ENCODE measurements at regions not wholly inside any gene's neighbourhood (a gene's known extent, or its start where the extent isn't known, plus 50 kb on each side); places are given as distances from the start of the nearest gene placed in this dataset.

GRCh38 chr6:150667977-150668716, 68.5 kb downstream of the PLEKHG1 start:
- no peak overlapping the region for H3K4me3 ChIP-seq (ENCODE audit: low read length)
- no peaks in the 10 kb centered on the region for H3K36me3 ChIP-seq (ENCODE audit: insufficient read depth, low read depth, low read length)
- H3K27me3 ChIP-seq (ENCODE audit: insufficient read depth, low read length), result no peaks in the 10 kb centered on the region
- no peak overlapping the region for H3K9ac ChIP-seq (ENCODE audit: low read depth, low read length)
- no peaks in the 10 kb centered on the region for H3K9me3 ChIP-seq (ENCODE audit: insufficient read depth, low read depth, low read length)
- H3K27ac ChIP-seq (ENCODE audit: low read length), result no peak overlapping the region
- peaks cover 4% of the 10 kb centered on the region; the same call in 1 of the 2 replicates for H3K4me1 ChIP-seq (ENCODE audit: insufficient read depth, low read length)

- Histone ChIP-seq H3K27me3 (ENCODE audit: insufficient read depth, low read length) (no peaks in the 10 kb centered on the region), H3K36me3 (ENCODE audit: insufficient read depth, low read depth, low read length) (no peaks in the 10 kb centered on the region), H3K4me3 (ENCODE audit: low read length) (no peak overlapping the region), H3K27ac (ENCODE audit: low read length) (no peak overlapping the region), H3K9ac (ENCODE audit: low read depth, low read length) (no peak overlapping the region), H3K4me1 (ENCODE audit: insufficient read depth, low read length) (peaks cover 4% of the 10 kb centered on the region; the same call in 1 of the 2 replicates), H3K9me3 (ENCODE audit: insufficient read depth, low read depth, low read length) (no peaks in the 10 kb centered on the region)
Measured at GRCh38 chr6:150668900-150669302, 69.2 kb downstream of the PLEKHG1 start.

GRCh38 chr6:150670311-150670710, 70.6 kb downstream of the PLEKHG1 start:
- no peaks in the 10 kb centered on the region for H3K9me3 ChIP-seq (ENCODE audit: insufficient read depth, low read depth, low read length)
- no peak overlapping the region for H3K4me3 ChIP-seq (ENCODE audit: low read length)
- H3K27me3 ChIP-seq (ENCODE audit: insufficient read depth, low read length), result no peaks in the 10 kb centered on the region; the same call in 1 of the 2 replicates
- H3K27ac ChIP-seq (ENCODE audit: low read length), result no peak overlapping the region
- no peaks in the 10 kb centered on the region for H3K36me3 ChIP-seq (ENCODE audit: insufficient read depth, low read depth, low read length)
- peaks cover 4% of the 10 kb centered on the region; the same call in 1 of the 2 replicates for H3K4me1 ChIP-seq (ENCODE audit: insufficient read depth, low read length)
- H3K9ac ChIP-seq (ENCODE audit: low read depth, low read length), result no peak overlapping the region

GRCh38 chr6:150672800-150673199, 73.1 kb downstream of the PLEKHG1 start:
- no peaks in the 10 kb centered on the region for H3K36me3 ChIP-seq (ENCODE audit: insufficient read depth, low read depth, low read length)
- no peaks in the 10 kb centered on the region; the same call in 1 of the 2 replicates for H3K27me3 ChIP-seq (ENCODE audit: insufficient read depth, low read length)
- peaks cover 4% of the 10 kb centered on the region; the same call in 1 of the 2 replicates for H3K4me1 ChIP-seq (ENCODE audit: insufficient read depth, low read length)
- no peak overlapping the region for H3K27ac ChIP-seq (ENCODE audit: low read length)
- no peak overlapping the region for H3K4me3 ChIP-seq (ENCODE audit: low read length)
- H3K9me3 ChIP-seq (ENCODE audit: insufficient read depth, low read depth, low read length), result no peaks in the 10 kb centered on the region
- H3K9ac ChIP-seq (ENCODE audit: low read depth, low read length), result no peak overlapping the region

- Histone ChIP-seq H3K9me3 (ENCODE audit: insufficient read depth, low read depth, low read length) (no peaks in the 10 kb centered on the region), H3K27ac (ENCODE audit: low read length) (no peak overlapping the region), H3K4me3 (ENCODE audit: low read length) (no peak overlapping the region), H3K9ac (ENCODE audit: low read depth, low read length) (no peak overlapping the region), H3K4me1 (ENCODE audit: insufficient read depth, low read length) (peaks cover 3% of the 10 kb centered on the region; the same call in 1 of the 2 replicates), H3K36me3 (ENCODE audit: insufficient read depth, low read depth, low read length) (no peaks in the 10 kb centered on the region), H3K27me3 (ENCODE audit: insufficient read depth, low read length) (no peaks in the 10 kb centered on the region; the same call in 1 of the 2 replicates)
Measured at GRCh38 chr6:150673720-150674346, 74.1 kb downstream of the PLEKHG1 start.

- H3K27me3 ChIP-seq (ENCODE audit: insufficient read depth, low read length), result no peaks in the 10 kb centered on the region; the same call in 1 of the 2 replicates
- no peaks in the 10 kb centered on the region for H3K4me1 ChIP-seq (ENCODE audit: insufficient read depth, low read length)
- H3K36me3 ChIP-seq (ENCODE audit: insufficient read depth, low read depth, low read length), result no peaks in the 10 kb centered on the region
- no peak overlapping the region for H3K9ac ChIP-seq (ENCODE audit: low read depth, low read length)
- H3K4me3 ChIP-seq (ENCODE audit: low read length), result no peak overlapping the region
- H3K27ac ChIP-seq (ENCODE audit: low read length), result no peak overlapping the region
- no peaks in the 10 kb centered on the region for H3K9me3 ChIP-seq (ENCODE audit: insufficient read depth, low read depth, low read length)
Measured at GRCh38 chr6:150676344-150676743, 76.7 kb downstream of the PLEKHG1 start.

- no peak overlapping the region for H3K4me3 ChIP-seq (ENCODE audit: low read length)
- H3K27me3 ChIP-seq (ENCODE audit: insufficient read depth, low read length), result no peaks in the 10 kb centered on the region; the same call in 1 of the 2 replicates
- H3K36me3 ChIP-seq (ENCODE audit: insufficient read depth, low read depth, low read length), result no peaks in the 10 kb centered on the region
- H3K9me3 ChIP-seq (ENCODE audit: insufficient read depth, low read depth, low read length), result no peaks in the 10 kb centered on the region
- H3K27ac ChIP-seq (ENCODE audit: low read length), result no peak overlapping the region
- no peak overlapping the region for H3K9ac ChIP-seq (ENCODE audit: low read depth, low read length)
- no peaks in the 10 kb centered on the region for H3K4me1 ChIP-seq (ENCODE audit: insufficient read depth, low read length)
Measured at GRCh38 chr6:150676772-150677171, 77.1 kb downstream of the PLEKHG1 start.

- Histone ChIP-seq H3K9me3 (ENCODE audit: insufficient read depth, low read depth, low read length) (no peaks in the 10 kb centered on the region), H3K4me1 (ENCODE audit: insufficient read depth, low read length) (no peaks in the 10 kb centered on the region), H3K4me3 (ENCODE audit: low read length) (no peak overlapping the region), H3K27me3 (ENCODE audit: insufficient read depth, low read length) (no peaks in the 10 kb centered on the region), H3K36me3 (ENCODE audit: insufficient read depth, low read depth, low read length) (no peaks in the 10 kb centered on the region), H3K9ac (ENCODE audit: low read depth, low read length) (no peak overlapping the region), H3K27ac (ENCODE audit: low read length) (no peak overlapping the region)
Measured at GRCh38 chr6:150680510-150680909, 80.8 kb downstream of the PLEKHG1 start.

GRCh38 chr6:150681578-150682395, 82.1 kb downstream of the PLEKHG1 start:
- Histone ChIP-seq H3K9me3 (ENCODE audit: insufficient read depth, low read depth, low read length) (no peaks in the 10 kb centered on the region), H3K4me1 (ENCODE audit: insufficient read depth, low read length) (no peaks in the 10 kb centered on the region), H3K9ac (ENCODE audit: low read depth, low read length) (no peak overlapping the region), H3K27me3 (ENCODE audit: insufficient read depth, low read length) (no peaks in the 10 kb centered on the region), H3K36me3 (ENCODE audit: insufficient read depth, low read depth, low read length) (no peaks in the 10 kb centered on the region), H3K4me3 (ENCODE audit: low read length) (no peak overlapping the region), H3K27ac (ENCODE audit: low read length) (no peak overlapping the region)

- H3K36me3 ChIP-seq (ENCODE audit: insufficient read depth, low read depth, low read length), result no peaks in the 10 kb centered on the region
- no peak overlapping the region for H3K4me3 ChIP-seq (ENCODE audit: low read length)
- H3K9me3 ChIP-seq (ENCODE audit: insufficient read depth, low read depth, low read length), result no peaks in the 10 kb centered on the region
- no peak overlapping the region for H3K9ac ChIP-seq (ENCODE audit: low read depth, low read length)
- no peak overlapping the region for H3K27ac ChIP-seq (ENCODE audit: low read length)
- no peaks in the 10 kb centered on the region for H3K4me1 ChIP-seq (ENCODE audit: insufficient read depth, low read length)
- H3K27me3 ChIP-seq (ENCODE audit: insufficient read depth, low read length), result no peaks in the 10 kb centered on the region
Measured at GRCh38 chr6:150683320-150683719, 83.6 kb downstream of the PLEKHG1 start.

- Histone ChIP-seq H3K27me3 (ENCODE audit: insufficient read depth, low read length) (no peaks in the 10 kb centered on the region), H3K4me3 (ENCODE audit: low read length) (no peak overlapping the region), H3K27ac (ENCODE audit: low read length) (no peak overlapping the region), H3K36me3 (ENCODE audit: insufficient read depth, low read depth, low read length) (no peaks in the 10 kb centered on the region), H3K4me1 (ENCODE audit: insufficient read depth, low read length) (no peaks in the 10 kb centered on the region), H3K9me3 (ENCODE audit: insufficient read depth, low read depth, low read length) (no peaks in the 10 kb centered on the region), H3K9ac (ENCODE audit: low read depth, low read length) (no peak overlapping the region)
Measured at GRCh38 chr6:150684161-150684560, 84.5 kb downstream of the PLEKHG1 start.

All from iPS-20b (cell line).